Erythroblast (primary cell): ENCODE measurements at regions not wholly inside any gene's neighbourhood (a gene's known extent, or its start where the extent isn't known, plus 50 kb on each side); places are given as distances from the start of the nearest gene placed in this dataset.

Source experiments
- DNase-seq, 2 experiments: peaks; one replicate each; lab custom pipeline; 2025; lab: John Stamatoyannopoulos, UW
- GATA1 ChIP-seq: IDR thresholded peaks from 2 replicates; pipeline ENCODE4 v1.6.1; 2011; ENCODE audit warnings: low read depth, mild to moderate bottlenecking, control low read depth, low read length, moderate library complexity
- POLR2A ChIP-seq: IDR thresholded peaks from 2 replicates; pipeline ENCODE4 v1.6.1; 2011; ENCODE audit warnings: mild to moderate bottlenecking, low read length

DNA sequence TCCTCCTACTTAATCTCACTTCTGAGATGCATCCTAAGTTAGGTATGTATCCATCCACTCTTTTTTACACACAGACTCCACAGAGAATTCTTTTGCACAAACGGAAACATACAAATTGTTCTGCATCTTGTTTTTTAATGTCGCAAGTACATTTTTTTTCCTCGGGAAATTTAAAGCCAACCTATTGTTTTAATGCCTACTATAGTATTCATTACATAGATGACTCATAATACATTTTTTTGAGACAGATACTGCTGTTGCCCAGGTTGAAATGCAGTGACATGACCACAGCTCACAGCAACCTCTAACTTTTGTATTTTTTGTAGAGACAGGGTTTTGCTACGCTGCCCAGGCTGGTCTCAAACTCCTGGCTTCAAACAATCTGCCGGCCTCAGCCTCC, 90.8 kb upstream of the TMEM45B start:
- no peak for TF ChIP-seq POLR2A
- TF ChIP-seq GATA1 = no peak
- DNase-seq = no peak

GRCh38 chr11:129726179-129726578, 89.5 kb upstream of the TMEM45B start:
- TF ChIP-seq POLR2A (no peak), GATA1 (no peak)
- no peak for DNase-seq

DNA sequence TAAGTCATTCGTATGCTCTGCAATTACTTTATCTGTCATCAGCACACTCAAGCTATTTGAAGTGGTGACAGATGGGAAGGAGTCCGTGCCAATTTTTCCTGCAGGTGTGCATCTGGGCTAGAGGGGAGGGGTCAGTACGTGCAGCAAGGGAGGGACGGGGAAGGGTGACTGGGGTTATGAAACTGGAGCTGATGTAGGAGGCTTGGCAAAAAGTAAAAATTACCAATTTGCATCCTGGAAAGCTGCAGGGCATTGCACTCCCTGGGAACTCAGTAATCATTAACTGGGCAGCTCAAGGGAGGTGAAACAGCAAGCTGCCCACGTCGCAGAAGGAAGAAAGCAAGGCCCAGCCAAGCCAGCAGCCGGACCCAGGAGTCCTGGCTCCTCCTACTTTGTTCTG, 87.1 kb upstream of the TMEM45B start:
- TF ChIP-seq GATA1 (no peak), POLR2A (no peak)
- DNase-seq = no peak

DNA sequence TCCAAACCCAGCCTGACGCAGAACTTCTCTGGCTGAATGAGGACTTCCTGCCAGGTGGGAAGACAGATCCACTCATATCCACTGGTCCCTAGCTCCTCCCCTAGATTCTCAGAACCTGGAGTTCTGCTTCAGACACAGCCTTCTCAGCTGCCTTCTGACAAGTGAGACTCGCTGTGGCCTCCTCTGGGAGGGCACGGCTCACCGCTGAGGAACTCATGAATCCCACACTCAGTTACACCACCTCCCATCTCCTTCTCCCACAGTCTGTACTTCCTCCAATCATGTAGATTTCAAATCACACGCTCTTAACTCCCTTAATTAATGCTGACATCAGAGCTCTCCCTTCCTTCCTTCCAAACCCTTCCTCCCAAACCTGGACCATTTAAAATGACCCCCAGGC, 86.4 kb upstream of the TMEM45B start:
- TF ChIP-seq POLR2A = no peak
- no peak for TF ChIP-seq GATA1
- DNase-seq = no peak

GRCh38 chr11:129729823-129730222, 85.8 kb upstream of the TMEM45B start:
- no peak for TF ChIP-seq GATA1
- no peak for TF ChIP-seq POLR2A
- DNase-seq = no peak

- TF ChIP-seq GATA1 = no peak
- no peak for TF ChIP-seq POLR2A
- DNase-seq = no peak
These were observed 84.3 kb upstream of the TMEM45B start for GRCh38 chr11:129731316-129731715.

GRCh38 chr11:129732941-129733340, 82.7 kb upstream of the TMEM45B start:
- no peak for DNase-seq
- TF ChIP-seq POLR2A (no peak), GATA1 (no peak)

- DNase-seq = no peak
- TF ChIP-seq POLR2A (no peak), GATA1 (no peak)
These were observed 82.3 kb upstream of the TMEM45B start for GRCh38 chr11:129733384-129733783.

GRCh38 chr11:129733981-129734380, 81.7 kb upstream of the TMEM45B start:
- TF ChIP-seq POLR2A (no peak), GATA1 (no peak)
- DNase-seq = no peak

- DNase-seq = no peak
- TF ChIP-seq POLR2A (no peak), GATA1 (no peak)
These were observed 81.0 kb upstream of the TMEM45B start for GRCh38 chr11:129734654-129735053.

- DNase-seq = no peak
- TF ChIP-seq GATA1 (no peak), POLR2A (no peak)
These were observed 77.8 kb upstream of the TMEM45B start for GRCh38 chr11:129737831-129738230.

GRCh38 chr11:129738242-129738641, 77.4 kb upstream of the TMEM45B start:
- TF ChIP-seq GATA1 (no peak), POLR2A (no peak)
- DNase-seq = no peak

DNA sequence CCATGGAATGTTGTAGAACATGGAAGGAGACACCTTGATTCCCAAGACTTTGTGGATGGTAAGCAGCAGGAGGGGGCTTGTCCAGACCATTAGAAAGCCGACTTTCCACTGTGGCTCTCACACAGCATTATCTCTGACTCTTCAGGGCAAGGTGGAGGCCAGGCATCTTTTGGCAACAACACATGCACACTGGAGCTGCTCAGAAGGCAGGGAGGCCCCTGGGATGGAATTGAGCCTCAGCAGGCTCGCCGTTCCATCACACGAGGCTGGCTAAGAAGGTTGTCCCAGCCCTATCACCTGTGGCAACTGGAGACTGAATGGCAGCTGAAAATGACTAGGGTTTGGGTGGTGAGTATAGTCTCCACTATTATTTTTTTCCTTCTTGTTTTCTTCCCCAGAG, 76.3 kb upstream of the TMEM45B start:
- DNase-seq = no peak
- TF ChIP-seq POLR2A (no peak), GATA1 (no peak)

DNA sequence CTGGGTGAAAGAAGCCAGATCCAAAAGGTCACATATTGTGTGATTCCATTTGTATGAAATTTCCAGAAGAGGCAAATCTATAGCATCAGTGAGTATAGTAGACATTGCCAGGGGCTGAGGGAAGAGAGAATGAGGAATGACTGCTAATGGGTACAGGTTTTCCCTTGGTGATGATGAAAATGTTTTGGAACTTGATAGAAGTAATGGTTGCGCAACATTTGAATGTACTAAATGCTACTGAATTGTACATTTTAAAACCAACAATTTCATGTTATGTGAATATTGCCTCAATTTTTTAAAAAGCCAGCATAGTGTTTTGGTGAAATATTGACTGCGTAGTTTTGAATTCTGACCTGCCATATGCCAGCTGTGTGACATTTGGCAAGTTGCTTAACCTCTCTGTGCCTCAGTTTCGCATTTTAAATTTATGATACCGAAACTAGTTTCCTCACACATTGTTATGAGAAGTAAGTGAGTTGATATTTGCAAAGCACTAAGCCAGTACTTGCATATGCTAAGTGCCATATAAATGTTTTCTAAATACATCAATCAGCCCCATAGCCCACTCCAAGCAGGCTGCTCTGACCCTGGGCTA, 75.4 kb upstream of the TMEM45B start:
- DNase-seq = no peak
- TF ChIP-seq GATA1 = no peak
- TF ChIP-seq POLR2A = no peak

DNA sequence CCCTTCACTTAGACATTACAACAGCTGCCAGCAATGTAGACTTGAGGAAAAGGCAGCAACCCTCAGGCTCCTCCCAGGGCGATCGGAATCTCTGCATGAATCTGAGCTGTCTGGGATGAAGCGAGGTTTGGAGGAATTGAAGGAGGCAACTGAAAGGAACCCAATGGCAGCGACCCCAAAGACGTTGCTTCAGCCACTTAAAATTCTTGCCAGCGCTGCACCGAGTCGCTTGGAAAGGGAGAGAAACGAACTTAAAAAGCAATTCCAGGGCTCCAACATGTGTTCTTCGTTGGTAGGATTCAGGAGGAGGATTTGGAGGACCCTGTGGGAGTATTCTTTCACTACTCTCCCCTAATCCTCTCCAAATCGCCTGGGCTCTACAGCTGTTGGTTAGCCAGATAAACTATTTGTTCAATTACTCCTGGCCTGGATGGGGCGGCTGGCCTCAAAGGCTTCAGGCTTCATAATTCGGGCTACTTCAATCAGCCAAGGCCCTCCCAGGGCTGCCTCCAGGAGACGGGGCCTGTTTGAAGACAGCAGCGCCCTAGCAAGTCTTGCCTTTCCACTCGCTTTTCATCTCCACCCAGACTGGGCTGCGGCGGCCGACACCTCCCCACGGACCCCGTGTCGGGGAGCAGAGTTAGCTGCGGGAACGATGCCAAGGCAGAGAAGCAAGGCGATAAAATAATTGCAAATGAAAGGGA, 72.4 kb upstream of the TMEM45B start:
- TF ChIP-seq POLR2A (no peak), GATA1 (no peak)
- no peak for DNase-seq

DNA sequence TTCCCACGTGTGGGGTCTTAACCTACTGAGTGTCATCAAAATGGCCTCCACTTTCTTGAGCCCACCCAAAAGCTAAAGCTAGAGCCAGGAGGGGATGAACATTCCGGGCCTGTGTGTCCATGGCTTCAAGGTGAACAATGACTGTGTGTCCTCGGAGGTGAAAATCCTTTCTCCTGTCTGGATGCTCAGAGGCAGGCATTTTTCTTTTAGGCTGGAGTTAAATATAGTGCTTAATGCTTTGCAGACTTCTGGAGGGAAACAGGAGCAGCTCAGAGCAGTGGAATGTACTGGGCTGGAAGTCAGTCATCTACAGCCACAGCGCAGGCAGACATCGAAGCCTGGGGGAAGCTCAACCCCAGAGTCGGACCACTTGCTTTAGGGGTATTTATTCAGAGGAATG, 68.6 kb upstream of the TMEM45B start:
- no peak for TF ChIP-seq GATA1
- TF ChIP-seq POLR2A = no peak
- no peak for DNase-seq
